ENCODE measurements at regions not wholly inside any gene's neighbourhood (a gene's known extent, or its start where the extent isn't known, plus 50 kb on each side); places are given as distances from the start of the nearest gene placed in this dataset.

DNA sequence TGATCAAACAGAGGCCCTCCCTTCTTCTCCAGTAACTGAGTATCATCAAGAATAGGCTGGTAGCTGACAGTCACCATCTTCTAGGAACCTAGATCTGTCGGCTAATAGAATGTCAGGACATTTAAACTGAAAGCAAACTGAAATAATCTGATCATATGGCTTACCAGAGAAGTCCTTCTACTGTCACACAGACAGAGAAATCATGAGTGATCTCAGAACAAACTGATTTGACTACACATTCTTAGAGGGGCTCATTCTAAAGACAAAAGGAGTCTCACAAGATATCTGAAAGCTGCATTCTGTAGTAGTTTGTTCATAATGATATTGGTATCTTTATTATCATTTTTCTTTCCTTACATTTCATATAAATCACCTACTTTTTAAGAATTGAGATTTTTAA, 130.9 kb upstream of the ADCY1 start:
- H3K27me3 Mint-ChIP-seq (ENCODE audit: low read depth in 3 of 3) = peaks cover 0 to 2% (median 0%) of the 10 kb centered on the region in 3 donors
- no peaks in the 10 kb centered on the region for H4K20me1 ChIP-seq (ENCODE audit: insufficient read depth, low read length)
- intact Hi-C loops (cut with micrococcal nuclease) = no loop called here
- H3K27ac ChIP-seq (ENCODE audit: low read depth in 1 of 2, low read length in 2 of 2) = no peak overlapping the region
- H3K27me3 ChIP-seq (ENCODE audit: control insufficient read depth in 2 of 2, insufficient read depth in 2 of 2, low read length in 2 of 2) = no peaks in the 10 kb centered on the region
- H3K36me3 Mint-ChIP-seq = no peaks in the 10 kb centered on the region
- H3K4me1 Mint-ChIP-seq = no peaks in the 10 kb centered on the region
- DNase-seq = no peak
- H3K9ac ChIP-seq (ENCODE audit: insufficient read depth, low read length, poor library complexity, severe bottlenecking) = no peak overlapping the region
- H3K9me3 Mint-ChIP-seq = peaks cover 0 to 6% (median 2%) of the 10 kb centered on the region in 7 donors
- no peak overlapping the region for H3K27ac Mint-ChIP-seq
- H3K4me1 ChIP-seq (ENCODE audit: control insufficient read depth in 1 of 2, insufficient read depth in 2 of 2, low read length in 2 of 2) = no peaks in the 10 kb centered on the region
- no peak overlapping the region for H2AFZ ChIP-seq (ENCODE audit: insufficient read depth, low read depth, low read length, poor library complexity, severe bottlenecking)
- no CpG with 5 or more reads among the region's 1 CpG for WGBS (ENCODE audit: insufficient coverage)
- H3K4me3 ChIP-seq (replicated peaks in 1 of 3; ENCODE audit: low read depth in 2 of 3, low read length in 3 of 3) = no peak overlapping the region
- TF ChIP-seq, protein P1, sequence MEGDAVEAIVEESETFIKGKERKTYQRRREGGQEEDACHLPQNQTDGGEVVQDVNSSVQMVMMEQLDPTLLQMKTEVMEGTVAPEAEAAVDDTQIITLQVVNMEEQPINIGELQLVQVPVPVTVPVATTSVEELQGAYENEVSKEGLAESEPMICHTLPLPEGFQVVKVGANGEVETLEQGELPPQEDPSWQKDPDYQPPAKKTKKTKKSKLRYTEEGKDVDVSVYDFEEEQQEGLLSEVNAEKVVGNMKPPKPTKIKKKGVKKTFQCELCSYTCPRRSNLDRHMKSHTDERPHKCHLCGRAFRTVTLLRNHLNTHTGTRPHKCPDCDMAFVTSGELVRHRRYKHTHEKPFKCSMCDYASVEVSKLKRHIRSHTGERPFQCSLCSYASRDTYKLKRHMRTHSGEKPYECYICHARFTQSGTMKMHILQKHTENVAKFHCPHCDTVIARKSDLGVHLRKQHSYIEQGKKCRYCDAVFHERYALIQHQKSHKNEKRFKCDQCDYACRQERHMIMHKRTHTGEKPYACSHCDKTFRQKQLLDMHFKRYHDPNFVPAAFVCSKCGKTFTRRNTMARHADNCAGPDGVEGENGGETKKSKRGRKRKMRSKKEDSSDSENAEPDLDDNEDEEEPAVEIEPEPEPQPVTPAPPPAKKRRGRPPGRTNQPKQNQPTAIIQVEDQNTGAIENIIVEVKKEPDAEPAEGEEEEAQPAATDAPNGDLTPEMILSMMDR (IDR thresholded peaks at IDR 0.05) = no peak
- no peaks in the 10 kb centered on the region for H3K9me3 ChIP-seq (replicated peaks in 1 of 2; ENCODE audit: control insufficient read depth in 1 of 2, insufficient read depth in 1 of 2, low read length in 2 of 2)
- no peaks in the 10 kb centered on the region for H3K36me3 ChIP-seq (replicated peaks in 1 of 2; ENCODE audit: control insufficient read depth in 1 of 2, insufficient read depth in 2 of 2, low read length in 2 of 2)
- no peak overlapping the region for H3K4me2 ChIP-seq (replicated peaks; ENCODE audit: extremely low read depth, low read length, poor library complexity, severe bottlenecking)
- no peak overlapping the region for H3K4me3 Mint-ChIP-seq
- H3K79me2 ChIP-seq (ENCODE audit: insufficient read depth, low read length) = no peaks in the 10 kb centered on the region

DNA sequence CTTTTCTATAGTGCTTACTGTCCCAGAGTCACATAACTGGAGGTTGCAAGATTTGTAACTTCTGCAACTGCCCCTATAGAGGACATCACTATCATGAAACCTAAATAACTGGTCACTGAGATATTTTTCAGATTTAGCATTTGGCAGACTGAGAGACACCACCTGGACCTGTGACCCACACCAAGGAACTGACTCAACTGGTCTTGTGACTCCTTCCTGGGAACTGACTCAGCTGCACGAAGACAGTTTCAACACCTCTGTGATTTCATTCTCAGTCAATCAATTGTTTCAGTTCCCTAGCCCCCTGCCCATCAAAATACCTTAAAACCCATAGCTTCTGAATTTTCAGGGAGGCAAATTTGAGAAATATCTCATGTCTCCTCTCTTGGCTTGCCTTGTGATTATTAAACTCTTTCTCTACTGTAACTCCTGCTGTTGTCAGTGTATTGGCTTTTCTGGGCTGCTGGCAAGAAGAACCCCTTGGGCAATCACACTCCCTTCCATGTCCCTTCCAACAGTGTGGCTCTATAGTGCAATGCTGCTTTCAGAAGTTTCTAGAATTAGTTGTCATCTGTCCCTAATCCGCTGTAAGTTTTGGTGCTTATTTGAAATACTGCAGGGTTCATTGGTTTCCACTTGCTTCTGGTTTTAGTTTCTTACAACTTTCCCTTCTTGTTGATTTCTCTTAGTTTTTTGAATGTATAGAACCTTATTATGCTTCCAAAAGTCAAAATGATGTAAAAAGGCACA, 127.8 kb upstream of the ADCY1 start:
- TF ChIP-seq, protein P1 (IDR thresholded peaks at IDR 0.05) = no peak
- WGBS (ENCODE audit: insufficient coverage) = 29% methylated on average over 1 of the region's 2 CpGs

More for the DNA sequence above, 127.8 kb upstream of the ADCY1 start:
- Histone ChIP-seq H3K4me3 (replicated peaks in 1 of 3; ENCODE audit: low read depth in 2 of 3, low read length in 3 of 3) (no peak overlapping the region), H3K4me2 (replicated peaks; ENCODE audit: extremely low read depth, low read length, poor library complexity, severe bottlenecking) (no peak overlapping the region), H3K36me3 (replicated peaks in 1 of 2; ENCODE audit: control insufficient read depth in 1 of 2, insufficient read depth in 2 of 2, low read length in 2 of 2) (no peaks in the 10 kb centered on the region), H2AFZ (ENCODE audit: insufficient read depth, low read depth, low read length, poor library complexity, severe bottlenecking) (no peak overlapping the region), H3K27ac (ENCODE audit: low read depth in 1 of 2, low read length in 2 of 2) (no peak overlapping the region), H4K20me1 (ENCODE audit: insufficient read depth, low read length) (no peaks in the 10 kb centered on the region), H3K9me3 (replicated peaks in 1 of 2; ENCODE audit: control insufficient read depth in 1 of 2, insufficient read depth in 1 of 2, low read length in 2 of 2) (no peaks in the 10 kb centered on the region), H3K27me3 (ENCODE audit: control insufficient read depth in 2 of 2, insufficient read depth in 2 of 2, low read length in 2 of 2) (peaks cover 0 to 2% of the 10 kb centered on the region in 2 donors), H3K79me2 (ENCODE audit: insufficient read depth, low read length) (no peaks in the 10 kb centered on the region), H3K4me1 (ENCODE audit: control insufficient read depth in 1 of 2, insufficient read depth in 2 of 2, low read length in 2 of 2) (no peaks in the 10 kb centered on the region), H3K9ac (ENCODE audit: insufficient read depth, low read length, poor library complexity, severe bottlenecking) (no peak overlapping the region)
- intact Hi-C loops (cut with micrococcal nuclease) = no loop called here
- no peak for DNase-seq
- H3K4me3 Mint-ChIP-seq = no peak overlapping the region
- no peaks in the 10 kb centered on the region for H3K36me3 Mint-ChIP-seq
- H3K4me1 Mint-ChIP-seq = no peaks in the 10 kb centered on the region
- H3K9me3 Mint-ChIP-seq = peaks cover 0 to 6% (median 0%) of the 10 kb centered on the region in 7 donors
- H3K27ac Mint-ChIP-seq = no peak overlapping the region
- H3K27me3 Mint-ChIP-seq (ENCODE audit: low read depth in 3 of 3) = peaks cover 0 to 2% (median 1%) of the 10 kb centered on the region in 3 donors
